Mesenchymal stem cell (in vitro differentiated cells and primary cell): ENCODE measurements at regions not wholly inside any gene's neighbourhood (a gene's known extent, or its start where the extent isn't known, plus 50 kb on each side); places are given as distances from the start of the nearest gene placed in this dataset.

Experiments
- DNase-seq: peaks from one replicate; pipeline ENCODE4 v3.0.0-alpha.2; 2013
- H2AFZ ChIP-seq: one replicate; pipeline ENCODE4 v1.6.1; 2013; ENCODE audit warnings: low read depth, mild to moderate bottlenecking, control low read depth, inconsistent platforms, low read length, moderate library complexity
- H2AK5ac ChIP-seq: 2 replicates; pipeline ENCODE4 v1.6.1; 2013; ENCODE audit warnings: low read length, moderate library complexity, mild to moderate bottlenecking, inconsistent platforms; ENCODE audit not compliant: severe bottlenecking
- H2BK120ac ChIP-seq: one replicate; pipeline ENCODE4 v1.6.1; 2013; ENCODE audit warnings: low read depth, mild to moderate bottlenecking, inconsistent platforms, low read length, moderate library complexity
- H2BK12ac ChIP-seq, 2 experiments: one replicate each; pipeline ENCODE4 v1.6.1; 2013; ENCODE audit warnings: inconsistent platforms in 2 of 2, low read length in 2 of 2, mild to moderate bottlenecking in 2 of 2, moderate library complexity in 2 of 2, control low read depth in 1 of 2
- H2BK15ac ChIP-seq: one replicate; pipeline ENCODE4 v1.6.1; 2013; ENCODE audit warnings: mild to moderate bottlenecking, low read depth, inconsistent platforms; ENCODE audit not compliant: poor library complexity, severe bottlenecking
- H2BK5ac ChIP-seq: 2 replicates; pipeline ENCODE4 v1.6.1; 2013; ENCODE audit warnings: low read depth, mild to moderate bottlenecking, low read length, control low read depth, inconsistent platforms; ENCODE audit not compliant: poor library complexity, severe bottlenecking
- H3K14ac ChIP-seq, 2 experiments: one replicate each; pipeline ENCODE4 v1.6.1; 2013; ENCODE audit warnings: inconsistent platforms in 2 of 2, low read length in 2 of 2, control low read depth in 1 of 2, mild to moderate bottlenecking in 1 of 2, moderate library complexity in 1 of 2
- H3K18ac ChIP-seq, 2 experiments: one replicate each; pipeline ENCODE4 v1.6.1; 2013; ENCODE audit warnings: inconsistent platforms in 2 of 2, low read length in 2 of 2, control low read depth in 1 of 2, low read depth in 1 of 2, mild to moderate bottlenecking in 1 of 2
- H3K23ac ChIP-seq, 2 experiments: one replicate each; pipeline ENCODE4 v1.6.1; 2013; ENCODE audit warnings: inconsistent platforms in 2 of 2, low read length in 2 of 2, mild to moderate bottlenecking in 2 of 2, moderate library complexity in 2 of 2, control low read depth in 1 of 2
- H3K27ac ChIP-seq: 2 replicates; pipeline ENCODE4 v1.5.1; 2013; ENCODE audit warnings: mild to moderate bottlenecking, moderate library complexity, low read length, control low read depth, inconsistent platforms; ENCODE audit not compliant: poor library complexity, severe bottlenecking
- H3K27me3 ChIP-seq, 2 experiments: 2 replicates each; pipeline versions ENCODE4 v1.6.1 to v1.7.0; 2013; ENCODE audit warnings: low read length in 2 of 2, mild to moderate bottlenecking in 2 of 2, moderate library complexity in 2 of 2, control low read depth in 1 of 2, inconsistent platforms in 1 of 2; ENCODE audit not compliant: control insufficient read depth in 1 of 2, insufficient read depth in 1 of 2
- H3K36me3 ChIP-seq, 2 experiments: 2 replicates each; pipeline versions ENCODE4 v1.6.1 to v1.7.0; 2013; ENCODE audit warnings: low read length in 2 of 2, control low read depth in 1 of 2, inconsistent platforms in 1 of 2, low read depth in 1 of 2, mild to moderate bottlenecking in 1 of 2; ENCODE audit not compliant: insufficient read depth in 2 of 2, control insufficient read depth in 1 of 2
- H3K4ac ChIP-seq, 2 experiments: one replicate each; pipeline ENCODE4 v1.6.1; 2013; ENCODE audit warnings: inconsistent platforms in 2 of 2, low read length in 2 of 2, mild to moderate bottlenecking in 2 of 2, moderate library complexity in 2 of 2, control low read depth in 1 of 2, low read depth in 1 of 2
- H3K4me1 ChIP-seq: 2 replicates; pipeline ENCODE4 v1.6.1; 2013; ENCODE audit warnings: low read depth, low read length, control low read depth; ENCODE audit not compliant: control insufficient read depth, insufficient read depth
- H3K4me2 ChIP-seq: 2 replicates; pipeline ENCODE4 v1.6.1; 2013; ENCODE audit warnings: low read length, mild to moderate bottlenecking, inconsistent platforms; ENCODE audit not compliant: poor library complexity, severe bottlenecking
- H3K4me3 ChIP-seq, 2 experiments: 2 replicates each; pipeline versions ENCODE4 v1.5.1 to v1.7.0; 2013; ENCODE audit warnings: low read length in 2 of 2, mild to moderate bottlenecking in 2 of 2, control low read depth in 1 of 2, low read depth in 1 of 2; ENCODE audit not compliant: insufficient read depth in 1 of 2
- H3K79me1 ChIP-seq: replicated peaks from 2 replicates; pipeline ENCODE4 v1.6.1; 2013; ENCODE audit warnings: mild to moderate bottlenecking, control low read depth, low read length, inconsistent platforms; ENCODE audit not compliant: poor library complexity, severe bottlenecking
- H3K9ac ChIP-seq: 2 replicates; pipeline ENCODE4 v1.7.0; 2013; ENCODE audit warnings: mild to moderate bottlenecking, low read length, moderate library complexity
- H3K9me3 ChIP-seq: 2 replicates; pipeline ENCODE4 v1.7.0; 2013; ENCODE audit warnings: mild to moderate bottlenecking, low read length; ENCODE audit not compliant: control insufficient read depth
- H4K8ac ChIP-seq: one replicate; pipeline ENCODE4 v1.6.1; 2013; ENCODE audit warnings: inconsistent platforms, mild to moderate bottlenecking, low read length, moderate library complexity
- H4K91ac ChIP-seq: one replicate; pipeline ENCODE4 v1.6.1; 2013; ENCODE audit warnings: mild to moderate bottlenecking, low read length, inconsistent platforms
- WGBS: methylation state at CpG from one replicate; pipeline ENCODE4 v1.1.7; 2013; ENCODE audit warnings: mixed read lengths; 5-methylcytosine and 5-hydroxymethylcytosine counted together

DNA sequence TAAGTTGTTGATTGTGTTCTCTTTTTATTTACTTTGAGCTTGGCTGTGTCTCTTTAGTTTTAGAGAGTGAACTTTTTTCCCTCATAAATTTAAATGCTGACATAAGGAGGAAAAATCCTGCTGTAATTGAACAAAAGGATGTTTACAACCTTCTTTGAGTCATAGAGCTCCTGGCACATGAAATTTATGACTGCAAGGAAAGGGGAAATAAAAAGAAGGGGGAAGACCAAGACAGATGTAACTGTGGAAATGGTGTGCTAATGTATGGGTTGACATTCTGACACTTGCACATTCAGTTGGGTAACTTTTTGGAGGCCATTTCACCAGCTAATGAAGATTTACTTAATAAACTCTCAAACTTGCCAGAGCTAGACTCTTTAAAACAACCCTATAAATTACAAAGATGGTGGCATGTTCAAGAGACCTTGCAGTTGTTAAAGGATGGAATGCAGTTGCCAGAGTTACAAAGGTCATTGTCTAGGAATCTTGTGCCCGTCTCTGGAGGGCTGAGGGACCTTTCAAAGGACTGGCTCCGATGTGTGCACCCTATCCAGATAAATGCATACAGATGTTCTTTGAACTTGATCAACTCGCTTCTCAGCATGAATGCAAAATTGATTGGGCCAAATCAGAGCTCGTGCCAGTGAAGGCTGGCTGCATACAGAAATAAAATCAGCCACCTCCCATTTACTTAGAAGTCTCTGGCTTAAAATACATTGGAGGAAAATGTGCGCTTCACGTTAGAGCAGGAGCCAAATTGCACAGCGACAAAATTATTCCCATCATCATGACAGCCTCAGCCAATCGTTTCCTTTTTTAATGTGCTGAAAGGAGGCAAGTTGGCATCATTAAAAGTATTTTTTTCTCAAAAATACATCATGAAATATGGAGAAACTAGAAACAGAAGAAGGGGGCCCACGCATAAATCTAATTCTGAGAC is 289.0 kb upstream of the XYLT1 start:
- Histone ChIP-seq H3K18ac (no peak overlapping the region), H3K27me3 (peaks cover 0 to 34% of the 10 kb centered on the region in 2 experiments)

DNA sequence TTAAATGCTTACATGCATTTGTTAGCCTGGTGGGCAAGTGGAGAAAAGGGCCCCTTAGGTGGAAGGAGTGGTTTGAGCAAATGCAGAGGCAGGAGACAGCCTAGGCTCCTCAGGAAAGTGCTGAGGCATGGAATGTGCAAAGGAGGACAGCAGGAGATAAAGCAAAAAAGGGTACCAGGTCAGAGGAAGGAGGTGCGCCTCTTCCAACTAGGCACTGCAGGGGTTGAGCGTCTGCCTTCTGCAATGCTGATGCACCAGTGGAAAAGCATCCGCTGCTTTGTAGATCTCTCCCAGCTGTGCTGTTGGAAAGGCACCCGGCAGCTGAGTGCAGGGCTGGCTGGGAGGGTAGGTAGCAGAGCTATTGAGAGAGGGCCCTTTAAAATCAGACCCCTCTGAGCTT is 287.0 kb upstream of the XYLT1 start:
- Histone ChIP-seq H3K79me1 (no peaks in the 10 kb centered on the region), H3K27me3 (peaks cover 0 to 37% of the 10 kb centered on the region in 2 experiments), H3K36me3 (no peaks in the 10 kb centered on the region), H3K4ac (no peak overlapping the region), H3K9ac (no peak overlapping the region), H2BK120ac (no peak overlapping the region), H3K4me1 (no peaks in the 10 kb centered on the region), H2AK5ac (no peak overlapping the region), H4K8ac (no peak overlapping the region), H2BK12ac (no peak overlapping the region), H2BK15ac (no peak overlapping the region), H3K4me2 (no peak overlapping the region), H3K23ac (no peak overlapping the region), H4K91ac (no peak overlapping the region), H2BK5ac (no peak overlapping the region), H3K27ac (no peak overlapping the region), H2AFZ (no peak overlapping the region), H3K18ac (no peak overlapping the region), H3K14ac (no peak overlapping the region), H3K9me3 (peaks cover 4% of the 10 kb centered on the region), H3K4me3 (no peak overlapping the region)
- no peak for DNase-seq
- 17% methylated on average over 4 of the region's 4 CpGs for WGBS

More for the DNA sequence above, 289.0 kb upstream of the XYLT1 start:
- Histone ChIP-seq H3K4me3 (no peak overlapping the region), H3K9me3 (peaks cover 3% of the 10 kb centered on the region), H3K4ac (no peak overlapping the region), H3K4me1 (no peaks in the 10 kb centered on the region), H3K36me3 (no peaks in the 10 kb centered on the region), H4K91ac (no peak overlapping the region), H3K23ac (no peak overlapping the region), H3K4me2 (no peak overlapping the region), H2BK5ac (no peak overlapping the region), H3K9ac (no peak overlapping the region), H4K8ac (no peak overlapping the region), H3K79me1 (no peaks in the 10 kb centered on the region), H2BK12ac (no peak overlapping the region), H3K27ac (no peak overlapping the region), H3K14ac (no peak overlapping the region), H2BK15ac (no peak overlapping the region), H2BK120ac (no peak overlapping the region), H2AFZ (no peak overlapping the region), H2AK5ac (no peak overlapping the region)
- 51% methylated on average over 8 of the region's 9 CpGs for WGBS
- DNase-seq = no peak

DNA sequence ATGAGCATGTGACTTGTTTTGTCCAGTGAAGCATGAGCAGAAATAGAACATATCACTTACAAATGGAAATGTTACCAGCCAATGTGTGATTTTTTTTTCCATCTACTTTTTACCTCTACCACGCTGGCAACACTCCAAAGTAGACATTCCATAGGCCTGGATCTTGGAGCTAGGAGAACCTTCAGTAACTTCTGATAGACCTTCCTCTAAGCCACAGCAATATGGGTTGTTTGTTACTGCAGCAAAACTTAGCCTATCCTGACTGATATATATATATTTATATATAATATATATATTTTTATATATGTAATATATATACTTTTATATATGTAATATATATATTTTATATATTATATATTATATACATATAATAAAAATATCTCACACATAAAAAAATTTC is 284.4 kb upstream of the XYLT1 start:
- Histone ChIP-seq H2BK5ac (no peak overlapping the region), H2AK5ac (no peak overlapping the region), H3K36me3 (no peaks in the 10 kb centered on the region), H3K4me2 (no peak overlapping the region), H3K4me1 (no peaks in the 10 kb centered on the region), H3K4ac (no peak overlapping the region), H3K23ac (no peak overlapping the region), H3K14ac (no peak overlapping the region), H2BK120ac (no peak overlapping the region), H3K79me1 (no peaks in the 10 kb centered on the region), H2BK15ac (no peak overlapping the region), H3K4me3 (no peak overlapping the region), H3K9me3 (peaks cover 4% of the 10 kb centered on the region), H3K9ac (no peak overlapping the region), H4K8ac (no peak overlapping the region), H4K91ac (no peak overlapping the region), H3K18ac (no peak overlapping the region), H3K27ac (no peak overlapping the region), H2BK12ac (no peak overlapping the region), H3K27me3 (peaks cover 0 to 24% of the 10 kb centered on the region in 2 experiments), H2AFZ (no peak overlapping the region)
- WGBS = 42% methylated on average over 1 of the region's 1 CpG
- no peak for DNase-seq

DNA sequence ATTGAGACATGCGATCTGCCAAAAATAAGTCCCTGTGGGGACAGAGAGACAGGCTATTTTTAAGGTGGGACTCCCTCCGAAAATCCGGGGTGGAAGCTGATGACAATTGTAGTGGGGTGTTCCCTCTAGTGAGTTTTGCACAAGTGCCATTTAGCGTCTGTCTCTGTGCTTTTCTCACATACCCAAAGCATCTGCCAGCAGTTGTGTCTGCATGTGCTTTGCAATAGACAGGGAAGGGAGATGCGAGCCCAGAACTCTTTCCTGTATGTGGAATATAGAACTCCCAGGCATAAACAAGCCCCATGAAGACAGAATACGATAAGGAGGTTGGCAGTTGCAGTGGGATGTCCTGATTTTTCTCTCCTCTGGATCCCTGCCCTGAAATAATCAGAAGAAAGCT is 282.7 kb upstream of the XYLT1 start:
- Histone ChIP-seq H3K23ac (no peak overlapping the region), H3K4me1 (no peaks in the 10 kb centered on the region), H3K18ac (no peak overlapping the region), H4K91ac (no peak overlapping the region), H2BK5ac (no peak overlapping the region), H3K9ac (no peak overlapping the region), H2BK15ac (no peak overlapping the region), H3K36me3 (no peaks in the 10 kb centered on the region), H4K8ac (no peak overlapping the region), H2AK5ac (no peak overlapping the region), H3K14ac (no peak overlapping the region), H3K27me3 (peaks cover 0 to 20% of the 10 kb centered on the region in 2 experiments), H3K4ac (no peak overlapping the region), H3K4me2 (no peak overlapping the region), H2BK12ac (no peak overlapping the region), H2AFZ (no peak overlapping the region), H3K9me3 (peaks cover 4% of the 10 kb centered on the region), H3K4me3 (no peak overlapping the region), H3K79me1 (no peaks in the 10 kb centered on the region), H3K27ac (no peak overlapping the region), H2BK120ac (no peak overlapping the region)
- 68% methylated on average over 5 of the region's 6 CpGs for WGBS
- no peak for DNase-seq
